Panc1 (cell line): ENCODE measurements at regions not wholly inside any gene's neighbourhood (a gene's known extent, or its start where the extent isn't known, plus 50 kb on each side); places are given as distances from the start of the nearest gene placed in this dataset.

ENCODE experiments used
- ATAC-seq: fragments of 200-7000 bp; cut with Tn5 transposase; 2 replicates; pipeline ENCODE4 v1.9.1; 2020; ENCODE audit warnings: mild to moderate bottlenecking, moderate library complexity
- BruUV-seq: library from RNA; stranded (reverse); fragments of 400-500 nt; replicated peaks from 2 replicates; lab custom pipeline; 2021; lab: Mats Ljungman, UMichigan
- CTCF ChIA-PET: fragments of 300-600 bp; sonication (Branson Sonifier 250); formaldehyde crosslinking; loops from one replicate; lab custom pipeline; 2022; ENCODE audit warnings: antibody characterized with exemption; lab: Charles Lee
- POLR2A ChIA-PET: fragments of 300-600 bp; sonication (Branson Sonifier 250); formaldehyde crosslinking; loops from one replicate; lab custom pipeline; 2022; ENCODE audit warnings: antibody characterized with exemption; lab: Charles Lee
- DNase-seq: peaks from one replicate; pipeline ENCODE4 v3.0.0-alpha.2; 2010; ENCODE audit warnings: low read depth, low spot score
- H3K27ac ChIP-seq: 2 replicates; pipeline ENCODE4 v1.5.1; 2011; ENCODE audit warnings: mild to moderate bottlenecking, low read length, inconsistent platforms
- H3K27me3 ChIP-seq: fragments of 200-500 bp; sonication (Bioruptor generic); 2 replicates; pipeline ENCODE4 v1.6.0; 2014; ENCODE audit warnings: low read length, inconsistent platforms; ENCODE audit not compliant: control insufficient read depth, insufficient read depth
- H3K36me3 ChIP-seq: fragments of 200-500 bp; sonication (Bioruptor generic); 2 replicates; pipeline ENCODE4 v1.5.1; 2014; ENCODE audit warnings: inconsistent platforms, mild to moderate bottlenecking, low read length, moderate library complexity; ENCODE audit not compliant: control insufficient read depth, insufficient read depth
- H3K4me1 ChIP-seq: 2 replicates; pipeline ENCODE4 v1.5.1; 2011; ENCODE audit warnings: inconsistent platforms, mild to moderate bottlenecking, low read length, moderate library complexity; ENCODE audit not compliant: control insufficient read depth, insufficient read depth
- H3K4me3 ChIP-seq, 2 experiments: 2 replicates each; pipeline ENCODE4 v1.5.1; 2011 to 2012; ENCODE audit warnings: low read depth in 2 of 2, low read length in 2 of 2, mild to moderate bottlenecking in 2 of 2, inconsistent platforms in 1 of 2, moderate library complexity in 1 of 2
- H3K9me3 ChIP-seq: fragments of 200-500 bp; sonication (Bioruptor generic); 2 replicates; pipeline ENCODE4 v1.5.1; 2014; ENCODE audit warnings: low read depth, mild to moderate bottlenecking, inconsistent platforms, low read length, moderate library complexity; ENCODE audit not compliant: control insufficient read depth, insufficient read depth
- POLR2AphosphoS5 ChIP-seq: IDR thresholded peaks from 2 replicates; pipeline ENCODE4 v1.6.1; 2012; ENCODE audit warnings: mild to moderate bottlenecking, low read depth, low read length, moderate library complexity
- SIN3A ChIP-seq: IDR thresholded peaks from 2 replicates; pipeline ENCODE4 v1.6.1; 2012; ENCODE audit warnings: low read depth, mild to moderate bottlenecking, low read length, moderate library complexity, borderline replicate concordance; ENCODE audit not compliant: insufficient read depth
- TCF7L2 ChIP-seq: IDR thresholded peaks from 2 replicates; pipeline ENCODE4 v1.6.1; 2011; ENCODE audit warnings: mild to moderate bottlenecking, low read depth, low read length, inconsistent platforms
- in situ Hi-C: cut with HindIII; loops from 2 replicates; pipeline ENCODE4 v1.10.0; 2016; ENCODE audit warnings: low sequenced_read_pairs, low pct_unique_long_range_greater_than_20kb
- intact Hi-C: fragments of 100-400 bp; cut with micrococcal nuclease; formaldehyde crosslinking; loops from one replicate; pipeline ENCODE4 v1.10.0; 2022; ENCODE audit not compliant: unreplicated experiment
- TF ChIP-seq, protein P1 (sequence below): fragments of 450-650 bp; IDR thresholded peaks from 2 replicates; pipeline ENCODE4 v1.5.1; 2017; ENCODE audit warnings: mild to moderate bottlenecking
- TF ChIP-seq, protein P2 (sequence below), 2 experiments: IDR thresholded peaks; 2 replicates each; pipeline ENCODE4 v1.6.1; 2011 to 2012; ENCODE audit warnings: low read depth in 2 of 2, control low read depth in 1 of 2, low read length in 1 of 2, mild to moderate bottlenecking in 1 of 2, moderate library complexity in 1 of 2; ENCODE audit not compliant: insufficient read depth in 1 of 2

DNA sequence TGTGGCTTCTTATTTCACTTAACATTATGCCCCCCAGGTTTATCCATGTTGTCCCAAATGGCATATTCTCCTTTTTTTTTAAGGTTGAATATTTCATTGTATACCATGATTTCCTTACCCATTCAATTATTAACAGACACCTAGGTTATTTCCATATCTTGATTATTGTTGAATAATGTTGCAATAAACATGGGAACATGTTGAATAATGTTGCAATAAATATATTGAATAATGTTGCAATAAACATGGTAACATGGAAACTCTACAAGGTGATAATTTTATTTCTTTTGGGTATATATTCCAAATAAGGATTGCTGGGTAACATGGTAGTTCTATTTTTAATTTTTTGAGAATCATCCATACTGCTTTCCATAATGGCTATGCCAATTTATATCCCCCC, 648.1 kb downstream of the MMUT start:
- in situ Hi-C loops (no loop called here), intact Hi-C loops (no loop called here)
- POLR2A ChIA-PET, result no interaction called here
- no peak overlapping the region for H3K27ac ChIP-seq
- ATAC-seq, result no peak
- H3K36me3 ChIP-seq, result no peaks in the 10 kb centered on the region; the same call in 1 of the 2 replicates
- no peaks in the 10 kb centered on the region for H3K9me3 ChIP-seq
- no peak overlapping the region for H3K4me3 ChIP-seq
- no peak for DNase-seq
- H3K27me3 ChIP-seq, result no peaks in the 10 kb centered on the region
- CTCF ChIA-PET, result no interaction called here
- BruUV-seq, result no TSS peak
- TF ChIP-seq SIN3A (no peak), POLR2AphosphoS5 (no peak), TCF7L2 (no peak)
- TF ChIP-seq, protein P1, sequence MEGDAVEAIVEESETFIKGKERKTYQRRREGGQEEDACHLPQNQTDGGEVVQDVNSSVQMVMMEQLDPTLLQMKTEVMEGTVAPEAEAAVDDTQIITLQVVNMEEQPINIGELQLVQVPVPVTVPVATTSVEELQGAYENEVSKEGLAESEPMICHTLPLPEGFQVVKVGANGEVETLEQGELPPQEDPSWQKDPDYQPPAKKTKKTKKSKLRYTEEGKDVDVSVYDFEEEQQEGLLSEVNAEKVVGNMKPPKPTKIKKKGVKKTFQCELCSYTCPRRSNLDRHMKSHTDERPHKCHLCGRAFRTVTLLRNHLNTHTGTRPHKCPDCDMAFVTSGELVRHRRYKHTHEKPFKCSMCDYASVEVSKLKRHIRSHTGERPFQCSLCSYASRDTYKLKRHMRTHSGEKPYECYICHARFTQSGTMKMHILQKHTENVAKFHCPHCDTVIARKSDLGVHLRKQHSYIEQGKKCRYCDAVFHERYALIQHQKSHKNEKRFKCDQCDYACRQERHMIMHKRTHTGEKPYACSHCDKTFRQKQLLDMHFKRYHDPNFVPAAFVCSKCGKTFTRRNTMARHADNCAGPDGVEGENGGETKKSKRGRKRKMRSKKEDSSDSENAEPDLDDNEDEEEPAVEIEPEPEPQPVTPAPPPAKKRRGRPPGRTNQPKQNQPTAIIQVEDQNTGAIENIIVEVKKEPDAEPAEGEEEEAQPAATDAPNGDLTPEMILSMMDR, result no peak
- TF ChIP-seq, protein P2, sequence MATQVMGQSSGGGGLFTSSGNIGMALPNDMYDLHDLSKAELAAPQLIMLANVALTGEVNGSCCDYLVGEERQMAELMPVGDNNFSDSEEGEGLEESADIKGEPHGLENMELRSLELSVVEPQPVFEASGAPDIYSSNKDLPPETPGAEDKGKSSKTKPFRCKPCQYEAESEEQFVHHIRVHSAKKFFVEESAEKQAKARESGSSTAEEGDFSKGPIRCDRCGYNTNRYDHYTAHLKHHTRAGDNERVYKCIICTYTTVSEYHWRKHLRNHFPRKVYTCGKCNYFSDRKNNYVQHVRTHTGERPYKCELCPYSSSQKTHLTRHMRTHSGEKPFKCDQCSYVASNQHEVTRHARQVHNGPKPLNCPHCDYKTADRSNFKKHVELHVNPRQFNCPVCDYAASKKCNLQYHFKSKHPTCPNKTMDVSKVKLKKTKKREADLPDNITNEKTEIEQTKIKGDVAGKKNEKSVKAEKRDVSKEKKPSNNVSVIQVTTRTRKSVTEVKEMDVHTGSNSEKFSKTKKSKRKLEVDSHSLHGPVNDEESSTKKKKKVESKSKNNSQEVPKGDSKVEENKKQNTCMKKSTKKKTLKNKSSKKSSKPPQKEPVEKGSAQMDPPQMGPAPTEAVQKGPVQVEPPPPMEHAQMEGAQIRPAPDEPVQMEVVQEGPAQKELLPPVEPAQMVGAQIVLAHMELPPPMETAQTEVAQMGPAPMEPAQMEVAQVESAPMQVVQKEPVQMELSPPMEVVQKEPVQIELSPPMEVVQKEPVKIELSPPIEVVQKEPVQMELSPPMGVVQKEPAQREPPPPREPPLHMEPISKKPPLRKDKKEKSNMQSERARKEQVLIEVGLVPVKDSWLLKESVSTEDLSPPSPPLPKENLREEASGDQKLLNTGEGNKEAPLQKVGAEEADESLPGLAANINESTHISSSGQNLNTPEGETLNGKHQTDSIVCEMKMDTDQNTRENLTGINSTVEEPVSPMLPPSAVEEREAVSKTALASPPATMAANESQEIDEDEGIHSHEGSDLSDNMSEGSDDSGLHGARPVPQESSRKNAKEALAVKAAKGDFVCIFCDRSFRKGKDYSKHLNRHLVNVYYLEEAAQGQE (IDR thresholded peaks at IDR 0.05; ENCODE audit: insufficient read depth in 1 of 2, low read depth in 2 of 2, low read length in 1 of 2), result no peak
- H3K4me1 ChIP-seq, result no peaks in the 10 kb centered on the region

- Histone ChIP-seq H3K4me3 (no peak overlapping the region), H3K4me1 (no peaks in the 10 kb centered on the region), H3K36me3 (no peaks in the 10 kb centered on the region; the same call in 1 of the 2 replicates), H3K9me3 (no peaks in the 10 kb centered on the region), H3K27me3 (no peaks in the 10 kb centered on the region), H3K27ac (no peak overlapping the region)
- ATAC-seq (no peak), DNase-seq (no peak)
- in situ Hi-C loops (no loop called here), intact Hi-C loops (no loop called here)
- BruUV-seq, result no TSS peak
- CTCF ChIA-PET, result no interaction called here
- no peak for TF ChIP-seq POLR2AphosphoS5
- no peak for TF ChIP-seq SIN3A
- TF ChIP-seq, protein P2 (IDR thresholded peaks at IDR 0.05; ENCODE audit: insufficient read depth in 1 of 2, low read depth in 2 of 2, low read length in 1 of 2), result no peak
- TF ChIP-seq, protein P1, result no peak
- no peak for TF ChIP-seq TCF7L2
- POLR2A ChIA-PET, result no interaction called here
Measured at GRCh38 chr6:48813836-48814235, 649.2 kb downstream of the MMUT start.
